ENCODE measurements at regions not wholly inside any gene's neighbourhood (a gene's known extent, or its start where the extent isn't known, plus 50 kb on each side); places are given as distances from the start of the nearest gene placed in this dataset.

GRCh38 chr1:222066539-222066938 lies 324.6 kb upstream of the DUSP10 start:
- TF ChIP-seq CTCF (IDR thresholded peaks at IDR 0.05) (no peak), POLR2AphosphoS5 (IDR thresholded peaks at IDR 0.05) (no peak)

Data from sigmoid colon (tissue), 4 donors.